Liver (tissue), 8 donors: ENCODE measurements at regions not wholly inside any gene's neighbourhood (a gene's known extent, or its start where the extent isn't known, plus 50 kb on each side); places are given as distances from the start of the nearest gene placed in this dataset.

ENCODE experiments used
- DNase-seq: peaks from one replicate; pipeline ENCODE4 v3.0.0-alpha.2; 2017; ENCODE audit warnings: low spot score
- H3K27ac ChIP-seq, 2 donors: one replicate each; pipeline ENCODE4 v1.7.0; 2013; ENCODE audit warnings: inconsistent platforms in 2 of 2, low read length in 2 of 2, control low read depth in 1 of 2, low read depth in 1 of 2, mild to moderate bottlenecking in 1 of 2
- H3K27me3 ChIP-seq, 4 donors: one replicate each; pipeline versions ENCODE4 v1.6.1 to v1.7.0; 2013; ENCODE audit warnings: low read length in 3 of 4, inconsistent platforms in 1 of 4, mild to moderate bottlenecking in 1 of 4, moderate library complexity in 1 of 4; ENCODE audit not compliant: control insufficient read depth in 4 of 4, insufficient read depth in 4 of 4
- H3K36me3 ChIP-seq, 4 donors: one replicate each; pipeline versions ENCODE4 v1.6.1 to v1.7.0; 2013; ENCODE audit warnings: low read length in 3 of 4, mild to moderate bottlenecking in 3 of 4, low read depth in 1 of 4, moderate library complexity in 1 of 4; ENCODE audit not compliant: control insufficient read depth in 4 of 4, insufficient read depth in 3 of 4
- H3K4me1 ChIP-seq, 4 donors: one replicate each; pipeline versions ENCODE4 v1.6.1 to v1.7.0; 2013; ENCODE audit warnings: low read length in 3 of 4, mild to moderate bottlenecking in 3 of 4, moderate library complexity in 1 of 4; ENCODE audit not compliant: control insufficient read depth in 4 of 4, insufficient read depth in 4 of 4
- H3K4me3 ChIP-seq, 3 donors: one replicate each; pipeline versions ENCODE4 v1.6.1 to v1.7.0; 2013; ENCODE audit warnings: low read length in 3 of 3, control low read depth in 1 of 3, low read depth in 1 of 3, mild to moderate bottlenecking in 1 of 3
- H3K9ac ChIP-seq, 2 donors: one replicate each; pipeline ENCODE4 v1.7.0; 2013; ENCODE audit warnings: low read length in 2 of 2, mild to moderate bottlenecking in 2 of 2, moderate library complexity in 2 of 2, control low read depth in 1 of 2, low read depth in 1 of 2
- H3K9me3 ChIP-seq, 4 donors: one replicate each; pipeline versions ENCODE4 v1.6.1 to v1.7.0; 2013; ENCODE audit warnings: low read length in 3 of 4; ENCODE audit not compliant: control insufficient read depth in 4 of 4
- ATF3 ChIP-seq: IDR thresholded peaks from 2 replicates; pipeline ENCODE4 v1.6.1; 2016; ENCODE audit warnings: antibody characterized with exemption
- CTCF ChIP-seq: fragments of 150-350 bp; IDR thresholded peaks from 2 replicates; pipeline ENCODE4 v1.5.1; 2017; ENCODE audit warnings: improper control_type of control experiment, low read depth, low read length; ENCODE audit not compliant: missing input control
- EGR1 ChIP-seq, 2 donors: IDR thresholded peaks; 2 replicates each; pipeline ENCODE4 v1.6.1; 2016 to 2018; ENCODE audit warnings: antibody characterized with exemption in 2 of 2, low read depth in 2 of 2
- FOXA1 ChIP-seq: IDR thresholded peaks from 2 replicates; pipeline ENCODE4 v1.6.1; 2016; ENCODE audit warnings: antibody characterized with exemption
- FOXA2 ChIP-seq: IDR thresholded peaks from 2 replicates; pipeline ENCODE4 v1.6.1; 2016; ENCODE audit warnings: antibody characterized with exemption
- HNF4G ChIP-seq: IDR thresholded peaks from 2 replicates; pipeline ENCODE4 v1.6.1; 2016; ENCODE audit warnings: antibody characterized with exemption
- JUND ChIP-seq, 2 donors: IDR thresholded peaks; 2 replicates each; pipeline ENCODE4 v1.6.1; 2016; ENCODE audit warnings: antibody characterized with exemption in 2 of 2
- NR2F2 ChIP-seq: IDR thresholded peaks from 2 replicates; pipeline ENCODE4 v1.6.1; 2016; ENCODE audit warnings: antibody characterized with exemption
- RAD21 ChIP-seq, 2 donors: IDR thresholded peaks; 2 replicates each; pipeline ENCODE4 v1.6.1; 2016; ENCODE audit warnings: antibody characterized with exemption in 2 of 2, mild to moderate bottlenecking in 2 of 2
- REST ChIP-seq: IDR thresholded peaks from 2 replicates; pipeline ENCODE4 v1.6.1; 2016; ENCODE audit warnings: antibody characterized with exemption, mild to moderate bottlenecking
- RXRA ChIP-seq, 2 donors: IDR thresholded peaks; 2 replicates each; pipeline ENCODE4 v1.6.1; 2017 to 2018; ENCODE audit warnings: antibody characterized with exemption in 2 of 2, mild to moderate bottlenecking in 1 of 2
- YY1 ChIP-seq: IDR thresholded peaks from 2 replicates; pipeline ENCODE4 v1.6.1; 2016; ENCODE audit warnings: antibody characterized with exemption, mild to moderate bottlenecking
- ZBTB33 ChIP-seq: IDR thresholded peaks from 2 replicates; pipeline ENCODE4 v1.6.1; 2016; ENCODE audit warnings: antibody characterized with exemption
- WGBS: extraction: QIAGEN DNeasy Blood & Tissue Kit; methylation state at CpG from one replicate; pipeline ENCODE4 v1.1.7; 2013; 5-methylcytosine and 5-hydroxymethylcytosine counted together
- donor health status: healthy.
- donor health status: healthy.
- donor health status: healthy.
- donor health status: healthy.
- donor health status: healthy.

GRCh38 chr1:68331117-68331865 is 99.0 kb upstream of the WLS start:
- no peaks in the 10 kb centered on the region for H3K27me3 ChIP-seq
- no peak overlapping the region for H3K4me3 ChIP-seq
- no peak overlapping the region for H3K27ac ChIP-seq
- no peak for DNase-seq
- 93% methylated on average over 2 of the region's 2 CpGs for WGBS
- no peak overlapping the region for H3K9ac ChIP-seq
- no peaks in the 10 kb centered on the region for H3K9me3 ChIP-seq
- H3K36me3 ChIP-seq: no peaks in the 10 kb centered on the region
- no peaks in the 10 kb centered on the region for H3K4me1 ChIP-seq
- TF ChIP-seq REST (no peak), EGR1 (IDR thresholded peaks at IDR 0.05; ENCODE audit: low read depth in 2 of 2) (no peak), HNF4G (no peak), ZBTB33 (no peak), RXRA (IDR thresholded peaks at IDR 0.05) (no peak), ATF3 (no peak), NR2F2 (no peak), CTCF (no peak)

- Histone ChIP-seq H3K4me3 (no peak overlapping the region), H3K27ac (no peak overlapping the region), H3K9ac (no peak overlapping the region), H3K9me3 (no peaks in the 10 kb centered on the region), H3K27me3 (no peaks in the 10 kb centered on the region), H3K4me1 (no peaks in the 10 kb centered on the region), H3K36me3 (no peaks in the 10 kb centered on the region)
- no peak for DNase-seq
- no peak for TF ChIP-seq FOXA2
- TF ChIP-seq JUND (IDR thresholded peaks at IDR 0.05): no peak
- TF ChIP-seq NR2F2: no peak
- TF ChIP-seq HNF4G: no peak
- no peak for TF ChIP-seq RAD21 (IDR thresholded peaks at IDR 0.05)
- no peak for TF ChIP-seq YY1
- TF ChIP-seq FOXA1: no peak
- WGBS: 51% methylated on average over 2 of the region's 2 CpGs
Observed at GRCh38 chr1:68330391-68330790, 98.1 kb upstream of the WLS start.
